ENCODE measurements at regions not wholly inside any gene's neighbourhood (a gene's known extent, or its start where the extent isn't known, plus 50 kb on each side); places are given as distances from the start of the nearest gene placed in this dataset.

GRCh38 chr14:87082917-87083316, 910.1 kb downstream of the GALC start:
- TF ChIP-seq CTCF (IDR thresholded peaks at IDR 0.05; ENCODE audit: low read length) (no peak), EZH2 (optimal IDR thresholded peaks at IDR 0.05; ENCODE audit: low read depth, low read length) (no peak), EZH2phosphoT487 (IDR thresholded peaks at IDR 0.05; ENCODE audit: low read length) (no peak)
